Esophagus muscularis mucosa (tissue), 4 donors: ENCODE measurements at regions not wholly inside any gene's neighbourhood (a gene's known extent, or its start where the extent isn't known, plus 50 kb on each side); places are given as distances from the start of the nearest gene placed in this dataset.
"Not testable (repeated sequence)": the region's sequence is repeated elsewhere in the genome, so short reads cannot be mapped to it uniquely, and the experiment has no call there.

Source experiments
- CTCF ChIP-seq, 3 experiments: fragments of 200-600 bp in 2 of 3; fragments of 450-650 bp in 1 of 3; sonication (generic) in 2 of 3; IDR thresholded peaks; one replicate each; pipeline ENCODE4 v1.5.1; 2017 to 2019; ENCODE audit warnings: antibody characterized with exemption in 3 of 3, mild to moderate bottlenecking in 2 of 3, moderate library complexity in 1 of 3
- EP300 ChIP-seq: sonication (generic); formaldehyde crosslinking; IDR thresholded peaks from one replicate; pipeline ENCODE4 v1.6.1; 2017; ENCODE audit warnings: antibody characterized with exemption
- POLR2A ChIP-seq: fragments of 450-650 bp; IDR thresholded peaks from one replicate; pipeline ENCODE4 v1.6.1; 2017; ENCODE audit warnings: antibody characterized with exemption, moderate library complexity, mild to moderate bottlenecking, low read depth

DNA sequence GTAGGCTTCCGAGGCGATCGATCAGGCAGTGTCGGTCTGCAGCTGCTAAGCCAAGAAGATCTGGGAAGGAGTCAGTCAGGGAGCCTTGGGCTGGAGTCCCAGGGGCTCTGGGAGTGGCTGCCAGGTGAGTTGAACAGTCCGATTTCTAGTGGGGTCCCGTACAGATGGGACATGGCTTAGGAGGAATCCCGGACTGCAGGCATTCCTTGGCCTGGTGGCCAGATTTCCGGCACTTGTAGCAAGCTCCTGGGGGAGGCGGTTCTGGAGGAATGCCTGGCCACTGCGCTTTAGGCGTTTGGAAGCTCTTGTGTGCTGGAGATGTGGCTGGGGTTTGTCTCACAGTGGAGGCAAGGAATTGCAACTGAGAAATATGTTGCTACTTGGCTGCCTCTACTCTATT is 64.3 kb upstream of the FAM90A1 start:
- TF ChIP-seq CTCF (IDR thresholded peaks at IDR 0.05); EP300; POLR2A: not testable (repeated sequence)
